T-helper 2 cell treated with Interferon-gamma antibody and Interleukin-4, amounts not matched to agents 5 μg/mL and 100 μg/mL, for 36 hours (primary cell): ENCODE measurements at regions not wholly inside any gene's neighbourhood (a gene's known extent, or its start where the extent isn't known, plus 50 kb on each side); places are given as distances from the start of the nearest gene placed in this dataset.
"Not testable (repeated sequence)": the region's sequence is repeated elsewhere in the genome, so short reads cannot be mapped to it uniquely, and the experiment has no call there.

Experiments
- DNase-seq: peaks from one replicate; pipeline ENCODE4 v3.0.0; 2021; ENCODE audit warnings: low spot score
- H3K27ac Mint-ChIP-seq: one replicate; pipeline ENCODE4 v1.8.0; 2021; ENCODE audit warnings: mild to moderate bottlenecking, mixed read lengths
- H3K27me3 Mint-ChIP-seq: one replicate; pipeline ENCODE4 v1.8.0; 2021; ENCODE audit warnings: low read depth, mixed read lengths
- H3K36me3 Mint-ChIP-seq: one replicate; pipeline ENCODE4 v1.8.0; 2021; ENCODE audit warnings: low read depth, mixed read lengths
- H3K4me1 Mint-ChIP-seq: one replicate; pipeline ENCODE4 v1.8.0; 2021; ENCODE audit warnings: low read depth, mixed read lengths
- H3K4me3 Mint-ChIP-seq: one replicate; pipeline ENCODE4 v1.8.0; 2022; ENCODE audit warnings: mild to moderate bottlenecking, moderate library complexity, mixed read lengths
- H3K9me3 Mint-ChIP-seq: one replicate; pipeline ENCODE4 v1.8.0; 2021; ENCODE audit warnings: mixed read lengths

DNA sequence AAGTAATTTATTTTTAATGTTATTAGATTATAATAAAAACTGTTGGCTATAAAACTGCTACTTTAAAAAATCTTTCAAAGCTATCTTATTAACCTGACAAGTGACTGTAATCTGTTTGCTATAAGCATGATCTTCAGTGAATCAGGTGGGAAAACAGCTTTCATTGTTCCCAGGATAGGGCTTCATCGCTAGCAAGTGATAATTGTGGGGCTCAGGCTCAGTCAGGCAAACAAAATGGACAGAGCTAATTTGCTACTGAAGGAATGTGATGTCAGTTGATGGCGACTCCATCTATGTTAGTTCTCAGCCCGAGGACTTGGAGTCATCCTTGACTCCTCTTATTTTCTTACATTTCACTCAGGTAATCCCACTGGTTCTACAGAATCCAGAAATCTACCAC is 125.0 kb downstream of the RASSF10 start:
- no peak for DNase-seq
- Mint-ChIP-seq H3K27me3 (peaks cover 12% of the 10 kb centered on the region), H3K36me3 (no peaks in the 10 kb centered on the region), H3K27ac (no peak overlapping the region), H3K4me1 (no peaks in the 10 kb centered on the region), H3K4me3 (no peak overlapping the region), H3K9me3 (no peaks in the 10 kb centered on the region)

DNA sequence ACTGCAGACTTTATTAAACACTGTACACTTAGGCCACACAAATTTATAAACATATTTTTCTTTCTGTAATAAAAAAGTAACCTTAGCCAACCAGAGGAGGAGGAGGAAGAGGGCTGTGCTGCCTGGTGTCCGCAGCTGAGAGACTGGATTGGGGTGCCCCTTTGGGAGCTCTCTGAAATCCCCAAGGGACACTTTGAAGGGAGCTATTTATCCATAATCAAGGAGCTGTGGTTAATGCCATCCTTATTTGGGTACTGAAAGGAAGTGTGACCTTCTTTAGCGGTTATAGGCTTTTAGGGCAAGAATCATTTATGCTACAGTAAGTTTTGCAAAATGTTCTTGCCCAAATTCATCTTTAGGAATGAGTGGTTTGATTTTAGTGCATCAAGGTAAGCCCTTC is 125.8 kb downstream of the RASSF10 start:
- Mint-ChIP-seq H3K9me3 (no peaks in the 10 kb centered on the region), H3K4me3 (no peak overlapping the region), H3K27me3 (peaks cover 12% of the 10 kb centered on the region), H3K36me3 (no peaks in the 10 kb centered on the region), H3K4me1 (no peaks in the 10 kb centered on the region), H3K27ac (no peak overlapping the region)
- DNase-seq: no peak

DNA sequence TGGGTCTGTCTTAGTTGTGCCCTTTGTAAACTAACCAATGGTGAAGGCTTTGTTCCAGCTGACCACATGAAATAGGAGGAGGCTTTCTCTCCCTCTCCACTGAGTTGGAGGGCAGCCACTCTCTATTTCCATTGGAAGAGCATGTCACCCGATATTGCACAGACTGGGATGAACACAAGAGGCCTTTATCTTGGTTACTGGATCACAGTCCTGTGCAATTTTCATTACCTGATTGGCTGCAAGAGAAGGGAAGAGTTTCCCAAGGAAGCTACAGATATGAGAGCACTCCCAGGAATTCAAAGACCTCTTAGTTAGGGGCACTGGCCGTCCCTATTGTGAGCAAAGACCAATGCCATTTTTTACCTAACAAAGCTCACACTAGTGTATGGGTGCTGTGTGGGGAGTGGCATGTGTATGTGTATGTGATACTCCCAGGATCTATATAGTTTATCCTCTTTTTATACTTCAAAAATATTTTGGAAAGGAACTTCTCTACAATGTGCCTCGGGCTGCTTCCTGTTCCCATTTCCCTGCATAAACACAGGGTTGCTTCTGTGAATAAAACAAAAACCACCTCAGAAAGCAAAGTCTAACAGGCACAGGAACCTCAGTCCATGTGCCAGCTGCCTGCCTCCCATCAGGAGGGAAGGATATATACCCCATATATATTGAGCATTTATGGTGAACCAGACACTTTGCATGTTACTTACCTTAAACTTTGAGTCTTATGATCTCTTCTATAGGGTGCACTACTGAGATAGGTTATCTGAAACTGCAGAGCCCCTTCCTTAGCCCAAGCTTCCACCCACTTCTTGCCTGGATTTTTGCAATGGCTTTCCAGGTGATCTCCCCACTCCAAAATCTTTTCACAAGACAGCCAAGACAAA is 126.5 kb downstream of the RASSF10 start:
- Mint-ChIP-seq H3K27me3 (peaks cover 12% of the 10 kb centered on the region), H3K9me3 (no peaks in the 10 kb centered on the region), H3K4me3 (no peak overlapping the region), H3K4me1 (no peaks in the 10 kb centered on the region), H3K36me3 (no peaks in the 10 kb centered on the region), H3K27ac (no peak overlapping the region)
- DNase-seq: no peak

DNA sequence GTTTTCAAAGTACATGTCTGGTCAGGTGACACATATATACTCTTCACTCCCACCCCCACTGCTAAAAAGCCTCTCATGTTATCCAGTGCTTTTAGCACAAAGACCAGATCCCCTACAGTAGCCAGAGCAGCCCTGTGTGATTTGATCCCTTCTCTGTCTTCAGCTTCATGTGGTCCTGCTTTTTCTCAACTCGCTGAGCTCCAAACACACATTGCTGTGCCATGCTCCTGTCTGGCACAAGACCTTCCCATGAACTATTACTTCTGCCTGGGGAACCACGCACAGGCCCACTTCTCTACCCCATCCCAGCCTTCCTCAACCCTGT is 127.1 kb downstream of the RASSF10 start:
- H3K27me3 Mint-ChIP-seq: peaks cover 12% of the 10 kb centered on the region
- H3K4me1 Mint-ChIP-seq: no peaks in the 10 kb centered on the region
- H3K36me3 Mint-ChIP-seq: no peaks in the 10 kb centered on the region
- no peak overlapping the region for H3K4me3 Mint-ChIP-seq
- no peak for DNase-seq
- H3K27ac Mint-ChIP-seq: no peak overlapping the region
- no peaks in the 10 kb centered on the region for H3K9me3 Mint-ChIP-seq

DNA sequence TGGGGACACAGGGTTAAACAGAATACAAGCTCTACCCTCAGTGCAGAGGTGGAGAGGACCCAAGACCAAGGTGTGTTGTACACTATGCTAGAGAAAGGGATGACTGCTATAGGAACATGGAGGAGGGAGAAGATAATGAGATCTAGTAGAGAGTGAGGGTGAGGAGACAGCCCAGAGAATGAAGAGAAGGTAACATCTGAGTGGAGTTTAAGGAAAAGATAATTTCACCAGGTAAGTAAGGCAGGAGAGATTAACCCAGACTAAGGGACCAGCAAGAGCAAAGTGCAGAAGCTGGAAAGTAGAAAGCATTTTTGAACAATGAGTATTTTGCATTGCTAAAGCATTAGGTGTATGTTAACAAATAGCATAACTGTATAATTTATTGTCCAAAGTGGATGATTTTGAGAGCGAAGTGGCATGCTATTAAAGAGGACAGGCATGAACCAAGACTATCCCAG is 128.8 kb downstream of the RASSF10 start:
- Mint-ChIP-seq H3K27me3 (peaks cover 9% of the 10 kb centered on the region), H3K9me3 (no peaks in the 10 kb centered on the region), H3K4me3 (no peak overlapping the region), H3K36me3 (no peaks in the 10 kb centered on the region), H3K27ac (no peak overlapping the region), H3K4me1 (no peaks in the 10 kb centered on the region)
- DNase-seq: no peak

DNA sequence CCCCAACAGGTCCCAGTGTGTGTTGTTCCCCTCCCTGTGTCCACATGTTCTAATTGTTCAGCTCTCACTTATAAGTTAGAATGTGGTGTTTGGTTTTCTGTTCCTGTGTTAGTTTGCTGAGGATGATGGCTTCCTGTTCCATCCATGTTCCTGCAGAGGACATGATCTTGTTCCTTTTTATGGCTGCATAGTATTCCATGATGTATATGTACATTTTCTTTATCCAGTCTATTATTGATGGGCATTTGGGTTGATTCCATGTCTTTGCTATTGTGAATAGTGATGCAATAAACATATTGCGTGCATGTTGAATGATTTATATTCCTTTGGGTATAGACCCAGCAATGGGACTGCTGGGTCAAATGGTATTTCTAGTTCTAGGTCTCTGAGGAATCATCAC is 130.0 kb downstream of the RASSF10 start:
- not testable (repeated sequence) for H3K27ac Mint-ChIP-seq, H3K36me3 Mint-ChIP-seq, H3K4me1 Mint-ChIP-seq, H3K27me3 Mint-ChIP-seq, DNase-seq, H3K4me3 Mint-ChIP-seq, H3K9me3 Mint-ChIP-seq

DNA sequence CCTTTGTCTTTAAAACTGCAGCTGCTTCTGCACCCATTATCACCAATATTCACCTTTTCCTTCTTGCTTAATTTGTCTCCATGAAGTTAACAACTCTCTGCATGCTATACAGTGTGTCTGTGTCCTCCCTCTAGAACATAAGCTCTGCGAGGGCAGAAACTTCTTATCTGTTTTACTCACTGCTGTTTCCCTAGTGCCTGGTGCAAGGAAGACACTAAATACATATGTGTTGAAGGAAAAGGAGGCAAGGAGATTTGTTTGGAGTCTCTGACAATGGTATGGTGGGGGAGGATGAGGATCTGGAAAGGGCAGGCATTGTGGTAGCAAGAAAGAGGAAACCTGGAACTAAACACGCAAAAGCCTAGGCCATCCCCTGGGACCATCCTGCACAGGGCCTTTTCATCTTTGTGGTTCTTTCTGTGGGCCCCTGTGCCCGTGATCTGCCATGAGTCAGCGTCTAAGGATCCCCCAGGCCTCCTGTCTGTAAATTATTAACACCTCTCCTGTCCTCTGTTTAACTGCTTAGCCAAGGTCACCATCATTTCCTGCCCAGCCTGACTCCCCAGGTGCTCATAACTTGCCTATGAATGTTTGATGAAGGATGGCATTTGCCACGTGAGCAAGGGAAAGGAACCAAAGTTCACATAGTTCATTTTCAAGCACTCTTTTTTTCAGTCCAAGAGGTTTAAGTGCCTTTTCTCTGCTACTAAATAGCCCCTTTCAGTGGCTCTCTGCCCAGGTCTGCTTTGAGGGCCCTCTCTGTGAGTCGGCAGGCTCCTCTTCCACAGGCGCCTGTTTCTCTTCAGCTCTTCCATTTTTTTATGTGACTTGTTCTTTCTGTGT is 131.1 kb downstream of the RASSF10 start:
- Mint-ChIP-seq H3K4me1 (no peaks in the 10 kb centered on the region), H3K36me3 (no peaks in the 10 kb centered on the region), H3K4me3 (no peak overlapping the region), H3K9me3 (no peaks in the 10 kb centered on the region), H3K27ac (no peak overlapping the region), H3K27me3 (peaks cover 4% of the 10 kb centered on the region)
- DNase-seq: no peak

DNA sequence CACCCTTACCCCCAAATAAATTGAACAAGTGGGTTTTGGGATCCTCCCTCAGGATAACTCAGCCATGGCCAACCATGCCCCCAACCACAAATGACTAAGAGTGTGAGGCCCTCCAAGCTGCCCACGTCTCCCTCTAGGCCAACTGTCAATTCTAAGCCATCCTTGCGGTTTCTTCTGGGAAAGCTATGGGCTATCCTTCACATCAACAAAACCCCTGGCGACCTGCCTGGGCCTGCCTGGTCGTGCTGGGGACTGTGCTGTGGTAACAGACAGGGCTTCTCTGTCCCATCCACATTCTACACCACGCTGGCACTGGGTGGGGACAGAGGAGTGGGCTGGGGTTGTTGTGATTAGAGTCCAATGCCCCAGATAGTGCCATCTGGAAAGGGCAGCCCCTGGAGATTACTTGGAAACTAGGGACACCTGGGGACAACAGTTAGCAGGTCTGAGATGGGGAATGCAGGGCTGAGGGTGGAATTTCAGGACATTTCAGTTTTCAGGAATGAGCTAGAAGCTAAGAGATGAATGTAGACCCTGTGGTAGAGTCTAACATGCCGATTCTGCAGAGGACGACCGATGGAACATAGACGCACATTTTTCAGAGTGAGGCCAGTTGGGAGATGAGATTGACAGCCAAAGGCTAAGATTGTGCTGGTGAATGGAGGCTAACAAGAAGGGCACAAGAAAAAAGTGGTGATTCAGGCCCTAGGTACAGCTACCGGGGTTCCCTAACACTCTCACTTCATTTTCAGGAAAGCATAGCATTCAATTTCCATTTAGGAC is 131.9 kb downstream of the RASSF10 start:
- Mint-ChIP-seq H3K27ac (no peak overlapping the region), H3K9me3 (no peaks in the 10 kb centered on the region)

DNA sequence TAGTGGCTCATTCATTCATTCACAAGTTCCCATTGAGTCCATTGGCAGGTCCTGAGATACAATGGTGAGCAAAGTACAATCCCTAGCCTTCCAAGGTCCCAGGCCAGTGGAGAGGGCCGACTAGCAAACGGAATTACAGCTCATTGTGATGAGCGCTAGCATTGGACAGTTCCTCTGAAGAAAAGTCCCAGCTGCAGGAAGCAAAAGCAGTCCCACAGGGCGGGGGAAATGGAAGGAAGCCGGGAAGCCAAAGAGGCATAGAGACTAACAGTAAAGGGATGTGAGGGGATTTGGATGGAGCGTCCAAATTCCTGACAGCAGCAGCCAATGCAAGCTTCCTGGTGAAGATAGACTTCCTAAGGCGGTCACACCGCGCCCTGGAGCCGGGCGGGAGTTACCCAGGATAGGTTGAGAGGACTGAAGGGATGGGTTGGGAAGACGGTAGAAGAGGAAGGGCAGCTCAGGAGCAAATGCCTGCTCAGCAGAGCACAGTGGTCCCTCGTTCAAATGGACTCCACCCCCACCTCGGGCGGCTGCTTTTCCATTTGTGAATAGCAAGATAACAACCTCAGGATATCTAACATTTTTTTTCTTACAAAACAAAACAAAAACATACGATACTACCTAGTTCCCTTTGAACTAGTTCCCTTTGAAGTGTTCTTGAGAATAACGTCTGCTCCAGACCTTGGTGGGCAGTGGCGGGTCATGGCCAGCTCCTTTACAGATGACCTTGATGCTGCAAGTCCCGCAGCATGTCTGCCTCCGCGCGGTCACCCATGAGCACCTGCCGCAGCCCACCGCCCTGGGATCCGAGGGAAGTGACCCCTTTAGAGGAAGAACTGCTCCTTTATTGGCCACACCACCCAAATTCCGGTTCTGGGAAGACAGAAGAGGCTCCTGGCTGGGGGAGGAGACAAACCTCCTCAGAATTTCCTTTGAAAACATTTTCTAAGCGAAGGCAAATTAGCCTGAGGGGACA is 132.9 kb downstream of the RASSF10 start:
- no peak for DNase-seq
- Mint-ChIP-seq H3K9me3 (no peaks in the 10 kb centered on the region), H3K27ac (no peak overlapping the region), H3K36me3 (no peaks in the 10 kb centered on the region), H3K4me3 (no peak overlapping the region), H3K4me1 (no peaks in the 10 kb centered on the region), H3K27me3 (peaks cover 2% of the 10 kb centered on the region)

More for the DNA sequence above, 131.9 kb downstream of the RASSF10 start:
- DNase-seq: no peak
- H3K36me3 Mint-ChIP-seq: no peaks in the 10 kb centered on the region
- H3K27me3 Mint-ChIP-seq: peaks cover 5% of the 10 kb centered on the region
- H3K4me1 Mint-ChIP-seq: no peaks in the 10 kb centered on the region
- H3K4me3 Mint-ChIP-seq: no peak overlapping the region

DNA sequence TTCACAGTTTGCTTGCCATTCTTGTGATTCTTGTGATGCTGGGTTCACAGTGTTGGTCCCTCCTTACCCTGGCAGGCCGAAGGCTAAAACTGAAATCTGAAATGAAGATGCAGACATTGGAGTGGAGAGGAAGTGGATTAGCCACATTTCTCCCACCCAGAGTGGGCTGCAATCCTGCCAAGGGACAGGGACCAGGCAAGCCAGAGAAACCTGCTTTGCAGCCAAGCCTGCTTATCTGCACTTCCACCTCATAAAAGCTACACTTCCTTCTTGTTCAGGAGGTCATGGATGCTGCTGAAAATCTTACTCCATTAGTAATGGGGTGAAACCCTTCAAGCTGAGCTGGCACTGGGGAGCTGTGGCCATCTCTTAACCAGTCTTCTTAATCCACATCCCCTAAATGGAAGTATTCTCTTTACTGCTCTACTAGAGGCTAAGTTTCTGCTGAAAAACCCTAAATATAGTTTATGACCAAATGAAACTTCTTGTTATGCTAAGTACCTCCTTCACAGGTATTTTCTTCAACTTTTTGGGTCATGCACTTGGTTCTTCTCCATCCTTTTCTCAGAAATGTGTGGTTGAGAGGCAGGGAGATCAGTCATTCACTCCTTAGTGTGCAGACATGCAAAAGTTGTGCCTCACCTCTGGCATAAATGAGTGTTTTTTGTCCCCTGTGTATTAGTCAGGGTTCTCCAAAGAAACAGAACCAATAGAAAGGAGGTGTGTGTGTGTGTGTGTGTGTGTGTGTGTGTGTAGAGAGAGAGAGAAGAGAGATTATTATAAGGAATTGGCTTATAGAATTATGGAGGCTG is 133.9 kb upstream of the BMAL1 start:
- no peak overlapping the region for H3K4me3 Mint-ChIP-seq
- no peaks in the 10 kb centered on the region for H3K9me3 Mint-ChIP-seq
- DNase-seq: no peak
- no peaks in the 10 kb centered on the region for H3K36me3 Mint-ChIP-seq
- H3K27me3 Mint-ChIP-seq: peaks cover 2% of the 10 kb centered on the region
- no peaks in the 10 kb centered on the region for H3K4me1 Mint-ChIP-seq
- no peak overlapping the region for H3K27ac Mint-ChIP-seq

DNA sequence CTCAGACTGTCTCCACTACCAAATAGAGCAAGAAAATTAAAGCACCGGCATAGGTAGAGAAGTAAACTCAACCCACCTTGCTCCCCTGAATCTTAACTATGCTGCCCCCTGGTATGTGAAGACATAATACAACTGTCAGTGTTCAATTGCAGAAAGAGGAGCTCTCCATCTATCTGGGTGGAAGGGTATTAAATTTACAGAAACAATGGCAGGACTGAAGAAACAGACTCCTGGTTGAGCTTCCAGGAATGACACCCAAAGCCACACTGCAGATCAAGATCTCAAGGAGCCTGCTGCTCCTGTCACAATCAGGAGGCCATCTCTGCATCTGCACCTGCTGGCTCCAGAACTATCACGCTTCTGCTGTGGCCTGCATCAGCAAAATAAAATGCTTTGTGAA is 132.1 kb upstream of the BMAL1 start:
- Mint-ChIP-seq H3K9me3 (no peaks in the 10 kb centered on the region), H3K4me3 (no peak overlapping the region), H3K27me3 (peaks cover 2% of the 10 kb centered on the region), H3K27ac (no peak overlapping the region), H3K36me3 (no peaks in the 10 kb centered on the region), H3K4me1 (no peaks in the 10 kb centered on the region)
- no peak for DNase-seq

DNA sequence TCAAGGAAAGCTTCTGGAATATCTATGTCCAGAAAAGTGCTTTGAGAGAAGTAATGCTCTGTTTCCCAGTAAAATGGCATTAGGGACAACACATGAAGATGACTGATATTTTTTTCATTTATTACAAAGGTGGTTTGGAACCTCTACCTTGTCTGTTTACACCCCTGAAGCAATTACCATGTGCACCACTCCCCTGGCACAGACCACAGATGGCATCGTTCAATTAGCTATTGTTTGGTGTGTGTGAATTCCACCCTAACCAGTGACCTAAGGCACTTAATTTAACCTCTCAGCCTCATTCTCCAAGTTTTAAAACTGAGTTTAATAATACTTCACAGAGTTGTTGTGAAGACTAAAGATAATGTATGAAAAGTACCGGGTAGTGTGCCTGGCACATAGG is 127.6 kb upstream of the BMAL1 start:
- H3K4me3 Mint-ChIP-seq: no peak overlapping the region
- no peaks in the 10 kb centered on the region for H3K36me3 Mint-ChIP-seq
- DNase-seq: no peak
- H3K9me3 Mint-ChIP-seq: no peaks in the 10 kb centered on the region
- H3K27ac Mint-ChIP-seq: no peak overlapping the region
- no peaks in the 10 kb centered on the region for H3K4me1 Mint-ChIP-seq
- H3K27me3 Mint-ChIP-seq: peaks cover 9% of the 10 kb centered on the region
